Ureter (tissue), 1 donor: ENCODE measurements at regions not wholly inside any gene's neighbourhood (a gene's known extent, or its start where the extent isn't known, plus 50 kb on each side); places are given as distances from the start of the nearest gene placed in this dataset.

Experiments used
- DNase-seq: peaks from one replicate; pipeline ENCODE4 v3.0.0-alpha.2; 2020; ENCODE audit warnings: low spot score
- donor health status: DM: yes; HTN: yes; CAD: no.

- DNase-seq, result no peak
Measured at GRCh38 chr14:22456998-22457594, 131.9 kb downstream of the DAD1 start.

- no peak for DNase-seq
Measured at GRCh38 chr14:22456421-22456820, 132.6 kb downstream of the DAD1 start.

GRCh38 chr14:22452330-22452729 is 136.7 kb downstream of the DAD1 start:
- DNase-seq, result no peak

- no peak for DNase-seq
Measured at GRCh38 chr14:22450266-22450665, 138.8 kb downstream of the DAD1 start.

GRCh38 chr14:22449600-22449905 is 139.5 kb downstream of the DAD1 start:
- no peak for DNase-seq

- DNase-seq, result no peak
Measured at GRCh38 chr14:22448905-22449599, 140.0 kb downstream of the DAD1 start.

GRCh38 chr14:22448035-22448904 is 140.8 kb downstream of the DAD1 start:
- DNase-seq, result no peak

GRCh38 chr14:22438742-22439141 is 150.3 kb downstream of the DAD1 start:
- DNase-seq, result no peak

GRCh38 chr14:22434901-22435550 is 154.0 kb downstream of the DAD1 start:
- DNase-seq, result no peak

- no peak for DNase-seq
Measured at GRCh38 chr14:22434030-22434429, 155.0 kb downstream of the DAD1 start.

GRCh38 chr14:22433069-22433468 is 156.0 kb downstream of the DAD1 start:
- no peak for DNase-seq

GRCh38 chr14:22432348-22432976 is 156.6 kb downstream of the DAD1 start:
- peak; percentile 81 for DNase-seq

GRCh38 chr14:22429546-22430294 is 159.3 kb downstream of the DAD1 start:
- DNase-seq, result no peak

GRCh38 chr14:22428700-22429291 is 160.2 kb downstream of the DAD1 start:
- DNase-seq, result no peak

- peak; percentile 47 for DNase-seq
Measured at GRCh38 chr14:22427771-22428231, 161.2 kb downstream of the DAD1 start.

- no peak for DNase-seq
Measured at GRCh38 chr14:22426711-22427110, 162.3 kb downstream of the DAD1 start.

GRCh38 chr14:22423958-22424357 is 165.1 kb downstream of the DAD1 start:
- DNase-seq, result no peak

- DNase-seq, result no peak
Measured at GRCh38 chr14:22422238-22422637, 166.8 kb downstream of the DAD1 start.

GRCh38 chr14:22420598-22421186 is 168.3 kb downstream of the DAD1 start:
- DNase-seq, result no peak

GRCh38 chr14:22419620-22420019 is 169.4 kb downstream of the DAD1 start:
- DNase-seq, result no peak
